NCI-H1694 (cell line): ENCODE measurements at regions not wholly inside any gene's neighbourhood (a gene's known extent, or its start where the extent isn't known, plus 50 kb on each side); places are given as distances from the start of the nearest gene placed in this dataset.

Source experiments
- DNase-seq: peaks from one replicate; lab custom pipeline; 2025; lab: John Stamatoyannopoulos, UW

DNA sequence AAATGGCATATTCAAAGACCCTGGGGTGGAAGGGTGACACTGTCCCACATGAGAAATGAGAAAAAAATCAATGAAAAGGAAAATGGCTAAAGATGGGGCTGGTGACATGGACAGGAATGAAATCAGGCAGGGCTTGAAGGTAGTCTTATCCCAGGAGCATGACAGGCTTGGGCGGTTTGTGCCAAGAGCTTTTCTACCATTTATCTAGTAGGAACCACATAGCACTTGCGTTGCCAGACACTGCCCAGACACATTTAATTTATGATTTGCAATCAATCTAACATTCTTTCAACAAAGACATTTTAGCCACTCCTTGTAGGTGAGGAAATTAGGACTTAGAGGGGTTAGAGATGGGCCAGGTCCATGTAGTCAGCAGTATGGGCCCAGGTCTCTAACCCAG lies 106.6 kb upstream of the NR2F2 start:
- DNase-seq, result no peak

DNA sequence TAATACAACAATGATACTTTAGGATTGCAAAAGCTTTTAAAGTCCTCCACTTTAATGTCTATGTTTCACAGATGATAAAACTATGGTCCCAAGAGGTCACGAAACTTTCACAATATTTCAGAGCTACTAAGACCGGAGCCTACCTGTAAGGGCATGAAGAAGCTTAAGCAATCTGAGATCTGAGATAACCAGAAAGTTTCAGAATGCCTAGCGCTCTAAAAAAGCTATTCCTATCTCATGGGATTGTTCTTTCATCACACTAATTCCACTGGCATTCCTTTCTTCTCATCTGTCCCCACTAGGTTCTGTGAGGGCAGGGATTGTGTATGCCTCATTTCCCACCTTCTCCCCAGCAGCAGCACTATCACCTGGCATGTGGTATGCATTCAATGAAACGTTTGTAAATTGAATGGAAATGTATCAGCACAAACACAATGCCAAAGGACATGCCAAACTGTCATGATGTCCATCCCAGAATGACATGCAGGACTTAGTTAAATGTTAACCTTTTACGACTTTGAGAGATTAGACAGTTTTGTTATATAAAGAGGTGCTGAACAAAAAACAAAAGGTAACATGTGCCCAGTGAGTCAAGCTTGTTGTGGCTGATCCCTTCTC lies 104.7 kb upstream of the NR2F2 start:
- no peak for DNase-seq

DNA sequence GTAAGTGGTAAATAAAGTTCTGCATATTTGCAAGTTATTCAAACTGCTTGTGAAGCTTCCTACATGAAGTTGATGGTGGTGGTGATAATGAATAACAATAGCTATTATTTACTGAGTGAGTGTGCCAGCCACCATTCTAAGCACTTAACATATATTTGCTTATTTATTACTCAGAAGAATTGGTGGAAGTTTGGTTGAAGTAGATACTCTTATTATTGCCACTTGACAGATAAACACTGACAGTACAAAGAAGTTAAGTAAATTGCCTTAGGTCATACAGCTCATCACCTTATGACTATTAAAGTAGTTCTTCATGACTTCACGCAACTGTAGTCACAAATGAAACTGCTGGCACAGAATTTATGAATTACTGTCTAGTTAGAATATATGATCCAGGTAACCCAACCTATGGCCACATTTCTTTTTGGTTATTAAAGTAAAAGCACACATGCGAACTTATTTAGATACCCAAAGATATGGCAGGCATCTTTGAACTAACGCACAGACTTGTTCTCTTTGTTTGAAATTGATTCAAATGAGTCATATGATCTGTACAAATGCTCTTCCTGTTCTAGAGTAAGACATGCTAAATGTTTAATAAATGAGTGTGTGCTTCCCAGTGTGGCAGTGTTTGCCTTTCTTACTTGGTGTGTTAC lies 99.8 kb upstream of the NR2F2 start:
- DNase-seq, result no peak

DNA sequence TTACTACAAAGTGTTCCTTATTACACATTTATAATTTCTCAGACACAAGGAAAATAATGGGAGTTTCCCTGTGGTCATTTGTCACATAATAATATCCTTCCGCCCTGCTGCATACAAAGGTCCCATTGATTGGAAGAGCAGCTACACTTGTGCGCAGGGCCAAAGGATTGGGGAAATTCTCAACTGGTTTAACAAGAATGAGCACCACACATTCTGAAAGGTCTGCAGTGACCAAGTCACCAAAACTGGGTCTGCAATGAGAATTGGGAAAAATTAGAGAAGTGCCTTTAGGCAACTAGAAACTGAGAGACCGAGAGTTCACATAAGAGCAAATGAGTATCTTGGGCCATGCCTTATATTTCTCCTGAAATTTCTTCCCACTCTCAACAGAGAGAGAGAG lies 98.2 kb upstream of the NR2F2 start:
- DNase-seq, result no peak

DNA sequence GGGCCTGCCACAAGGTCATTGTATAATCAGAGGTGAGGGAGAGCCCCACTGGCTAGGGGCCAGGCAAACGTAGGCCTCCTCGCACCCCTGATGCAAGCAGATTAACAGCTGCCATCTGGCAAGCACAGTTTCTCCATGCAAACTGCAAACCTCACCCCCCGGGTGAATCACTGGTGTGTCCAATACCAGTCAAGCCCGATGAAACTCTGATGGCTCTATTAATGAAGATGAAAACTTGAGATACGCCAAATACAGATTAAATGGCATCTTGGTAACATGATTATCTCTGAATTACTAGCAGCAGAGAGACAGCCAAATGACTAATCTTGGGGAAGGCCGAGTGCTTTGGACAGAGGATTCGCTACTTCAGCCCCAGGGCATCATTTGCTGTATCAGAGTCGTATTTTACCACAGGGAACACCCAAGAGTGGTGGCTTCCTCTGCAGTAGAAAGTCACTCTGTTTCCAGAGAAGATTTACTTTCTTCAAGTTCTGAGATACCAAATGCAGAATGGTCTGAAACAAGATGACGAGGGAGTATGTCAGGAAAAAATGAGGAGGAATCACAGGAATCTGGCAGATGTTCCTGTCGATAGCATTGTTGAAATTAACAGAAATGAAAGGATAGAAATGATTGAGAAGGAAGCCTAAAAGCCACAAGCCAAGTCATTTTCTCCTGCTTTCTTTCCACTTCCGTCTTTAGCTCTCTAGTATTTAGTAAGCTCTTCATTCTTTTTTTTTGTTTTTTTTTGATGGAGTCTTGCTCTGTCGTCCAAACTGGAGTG lies 96.2 kb upstream of the NR2F2 start:
- no peak for DNase-seq

DNA sequence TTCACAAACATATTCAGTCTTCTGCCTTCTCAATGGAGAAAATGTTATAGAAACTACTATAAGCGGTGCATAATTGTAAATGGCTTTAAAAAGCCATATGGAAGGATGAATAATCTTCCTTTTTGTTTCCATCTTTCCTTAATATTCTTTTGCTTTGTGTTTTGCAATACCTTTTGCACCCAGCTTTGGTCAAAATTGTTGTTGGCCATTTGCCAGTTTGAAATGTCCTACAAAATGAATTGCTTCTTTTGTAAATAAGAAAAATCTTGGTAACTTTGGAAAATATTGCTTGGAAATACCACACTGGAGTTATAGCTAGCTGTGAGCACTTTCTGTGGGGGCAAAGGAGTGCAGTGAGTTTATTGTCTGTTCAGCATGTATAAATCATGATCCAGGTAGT lies 93.5 kb upstream of the NR2F2 start:
- no peak for DNase-seq

DNA sequence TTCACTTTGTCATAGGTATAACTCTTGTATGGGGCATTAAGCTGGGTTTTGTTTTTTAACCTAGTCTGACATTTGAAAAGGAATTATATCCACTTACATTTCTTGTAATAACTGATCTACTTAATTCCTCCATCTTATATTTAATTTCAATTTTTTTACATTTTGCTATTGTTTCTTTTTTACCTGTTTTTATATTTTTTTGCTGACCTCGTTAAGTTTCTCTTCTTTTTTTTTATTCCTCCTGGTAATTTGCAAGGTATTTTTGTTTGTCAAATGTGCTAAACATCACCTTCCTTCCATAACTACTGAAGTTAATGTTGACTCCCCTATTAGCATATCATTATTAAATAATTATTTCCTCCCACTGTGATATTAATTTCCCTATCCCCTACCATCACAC lies 87.7 kb upstream of the NR2F2 start:
- DNase-seq, result no peak

DNA sequence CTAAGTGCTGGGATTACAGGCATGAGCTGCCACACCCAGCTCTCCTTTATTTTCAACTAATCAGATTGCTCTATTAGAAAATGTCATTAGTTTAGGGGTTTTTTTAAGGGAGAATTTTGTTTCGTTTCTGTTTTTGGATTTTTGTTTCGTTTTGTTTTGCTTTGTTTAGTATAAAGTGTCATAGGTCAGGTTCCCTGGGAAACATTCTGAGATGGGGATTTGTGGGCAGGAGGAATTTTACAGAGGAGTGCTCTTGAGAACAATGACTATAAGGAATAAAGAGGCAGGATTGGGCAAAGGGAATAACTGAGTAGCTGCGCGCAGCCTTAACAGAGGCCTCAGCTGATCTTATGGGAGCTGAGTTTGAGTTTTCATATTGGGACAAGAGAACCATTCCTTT lies 86.8 kb upstream of the NR2F2 start:
- no peak for DNase-seq

DNA sequence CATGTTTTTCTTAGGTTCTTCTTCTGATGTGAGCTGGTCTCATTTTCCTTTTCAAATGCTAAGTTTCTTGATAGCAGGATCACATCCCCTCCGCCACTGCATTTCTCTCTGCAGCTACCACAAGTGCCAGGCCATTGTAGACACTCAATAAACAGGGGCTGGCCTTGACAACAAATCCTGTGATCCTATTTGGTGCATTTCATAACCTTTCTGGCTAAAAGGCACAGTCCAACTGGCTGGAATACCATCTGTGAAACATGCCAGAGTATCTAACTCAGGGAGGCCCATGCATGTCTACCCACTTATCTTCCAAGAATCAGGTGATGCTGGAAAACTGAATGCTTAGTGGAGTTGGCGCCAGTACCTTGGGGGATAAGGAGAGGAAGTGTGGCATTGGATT lies 85.2 kb upstream of the NR2F2 start:
- DNase-seq, result no peak

DNA sequence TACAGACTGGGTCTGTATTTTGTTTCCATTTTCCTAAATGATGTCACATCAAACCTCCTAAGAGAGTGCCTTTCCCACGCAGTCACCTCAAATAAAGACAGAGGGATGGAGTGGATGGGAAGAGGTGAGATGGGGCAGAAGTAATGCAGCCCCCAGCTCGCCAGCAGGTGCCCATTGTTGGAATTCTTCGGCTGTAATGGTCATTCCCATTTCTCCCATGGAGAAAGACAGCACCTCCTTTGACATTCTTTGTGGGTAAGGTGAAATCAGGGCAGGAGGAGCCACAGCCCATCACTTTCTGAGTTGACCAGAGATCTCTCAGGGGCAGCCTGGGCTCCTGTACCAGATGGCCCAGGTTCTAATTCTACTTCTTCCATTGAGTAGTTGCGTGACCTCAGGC lies 84.4 kb upstream of the NR2F2 start:
- no peak for DNase-seq

DNA sequence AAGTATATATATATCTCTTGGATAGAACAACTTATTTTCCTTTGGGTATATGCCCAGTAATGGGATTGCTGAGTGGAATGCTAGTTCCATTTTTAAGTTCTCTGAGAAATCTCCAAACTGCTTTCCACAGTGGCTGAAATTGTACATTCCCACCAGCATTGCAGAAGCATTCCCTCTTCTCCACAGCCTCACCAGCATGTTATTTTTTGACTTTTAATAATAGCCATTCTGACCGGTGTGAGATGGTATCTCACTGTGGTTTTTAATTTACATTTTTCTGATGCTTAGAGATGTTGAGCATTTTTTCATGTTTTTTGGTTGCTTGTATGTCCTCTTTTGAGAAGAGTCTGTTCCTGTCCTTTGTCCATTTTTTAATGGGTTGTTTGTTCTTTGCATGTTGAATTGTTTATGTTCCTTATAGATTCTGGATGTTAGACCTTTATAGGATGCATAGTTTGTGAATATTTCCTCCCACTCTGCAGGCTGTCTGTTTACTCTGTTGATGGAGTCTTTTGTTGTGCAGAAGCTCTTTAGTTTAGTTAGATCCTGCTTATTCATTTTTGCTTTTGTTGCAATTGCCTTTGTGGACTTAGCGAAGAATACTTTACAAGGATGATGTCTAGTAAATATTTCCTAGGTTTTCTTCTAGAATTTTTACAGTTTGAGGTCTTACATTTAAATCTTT lies 82.7 kb upstream of the NR2F2 start:
- no peak for DNase-seq

DNA sequence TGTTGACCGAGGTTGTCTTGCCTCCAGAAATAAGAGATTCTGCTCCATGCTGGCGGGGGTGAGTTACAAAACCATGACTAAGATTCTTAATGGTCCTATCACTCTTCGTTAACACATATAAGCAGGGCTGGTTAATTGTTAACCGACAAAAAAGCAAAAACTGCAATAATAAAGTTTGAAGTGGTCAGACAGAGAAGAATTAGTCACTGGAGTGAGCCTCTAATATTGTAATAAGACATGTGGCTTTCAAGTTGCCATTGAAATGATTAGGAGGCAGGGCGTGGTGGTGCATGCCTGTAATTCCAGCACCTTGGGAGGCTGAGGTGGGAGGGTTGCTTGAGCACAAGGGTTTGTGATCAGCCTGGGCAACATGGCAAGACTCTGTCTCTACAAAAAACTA lies 78.4 kb upstream of the NR2F2 start:
- no peak for DNase-seq

DNA sequence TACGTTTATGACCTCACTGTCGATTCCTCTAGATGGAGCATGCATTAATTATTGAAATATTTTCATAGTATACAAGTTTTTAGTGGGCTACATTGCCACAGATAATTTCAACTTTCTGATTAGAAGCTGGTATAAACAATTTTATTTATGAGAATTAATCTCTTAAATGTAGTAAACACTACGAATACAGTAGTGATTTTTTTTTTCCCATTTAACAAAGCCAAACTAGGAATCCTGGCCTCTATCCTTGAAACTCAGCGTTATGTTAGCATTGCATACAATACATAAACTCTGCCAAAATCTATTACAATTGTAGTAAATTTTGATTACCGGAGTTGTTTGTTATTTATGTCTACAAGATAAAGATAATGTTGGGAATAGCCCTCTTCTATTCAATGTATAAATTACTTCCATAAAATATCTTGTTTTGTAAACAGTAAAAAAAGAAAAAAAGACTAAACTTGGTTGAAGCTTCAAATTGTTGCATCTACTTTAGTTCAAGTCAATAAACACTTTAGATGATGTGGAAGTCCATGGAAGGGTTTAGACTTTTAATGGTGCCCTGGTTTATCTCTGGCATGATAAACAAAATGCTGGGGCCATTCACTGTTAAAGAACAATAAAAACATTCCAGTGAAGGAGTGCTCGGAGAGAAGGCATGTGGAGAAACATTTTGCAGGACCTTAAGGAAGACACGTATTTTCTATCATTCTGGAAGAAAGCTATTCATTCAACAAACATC lies 77.3 kb upstream of the NR2F2 start:
- DNase-seq, result no peak

DNA sequence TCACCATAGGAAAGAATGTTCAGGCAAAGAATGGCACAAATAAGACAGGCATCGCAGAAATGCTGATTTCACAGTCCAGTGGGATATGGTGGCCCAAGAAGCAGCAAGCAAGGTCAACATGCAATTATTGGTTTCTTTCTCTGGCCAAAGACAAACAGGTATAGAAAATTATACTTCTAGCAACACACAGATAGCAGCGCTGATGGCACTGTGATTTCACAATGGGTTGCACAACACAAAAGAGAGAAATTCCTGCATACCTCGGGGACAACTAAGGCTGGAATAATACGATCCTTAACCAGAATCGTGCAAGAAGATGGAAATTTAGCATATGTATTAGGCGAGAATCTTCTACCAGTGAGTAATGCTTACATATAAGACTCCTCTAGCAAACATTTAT lies 76.3 kb upstream of the NR2F2 start:
- DNase-seq, result no peak

DNA sequence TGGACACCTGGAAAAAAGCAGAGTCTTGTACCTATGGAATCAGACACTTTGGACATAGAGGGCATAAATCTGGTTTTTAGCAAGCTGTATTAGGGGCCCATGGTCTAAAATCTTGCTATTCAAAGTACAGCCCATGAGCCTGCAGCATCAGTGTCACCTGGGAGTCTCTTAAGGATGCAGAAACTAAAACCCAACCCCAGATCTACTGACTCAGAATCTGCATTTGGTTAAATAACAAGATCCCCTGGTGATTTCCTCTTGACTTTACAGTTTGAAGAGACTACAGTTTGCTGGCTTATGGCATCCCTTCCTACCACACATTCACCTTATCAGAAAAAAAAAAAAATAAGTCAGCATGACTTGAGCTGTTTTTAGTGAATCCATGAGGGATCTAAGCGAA lies 74.9 kb upstream of the NR2F2 start:
- no peak for DNase-seq

DNA sequence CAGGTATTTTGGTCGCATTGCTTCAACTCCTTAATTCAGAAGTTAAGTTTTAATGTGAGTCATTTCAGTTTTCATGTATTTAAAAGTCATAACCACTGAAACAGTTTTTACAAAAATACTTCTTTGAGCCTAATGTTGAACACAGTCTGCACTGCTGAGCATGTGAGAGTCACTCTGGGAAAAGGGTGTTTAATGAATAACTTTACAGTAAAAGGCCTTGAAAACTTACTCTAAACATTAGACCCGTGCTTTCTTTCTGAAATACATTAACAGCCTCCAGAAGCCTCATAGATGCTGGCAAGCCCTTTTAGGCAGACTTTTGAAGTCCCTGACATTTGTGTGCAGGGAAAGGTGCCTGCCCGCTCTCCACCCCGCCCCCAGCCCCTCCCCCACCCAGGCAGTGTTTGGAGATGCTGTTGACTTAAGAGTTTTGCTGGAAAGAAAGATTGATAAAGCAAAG lies 68.9 kb upstream of the NR2F2 start:
- DNase-seq, result no peak

DNA sequence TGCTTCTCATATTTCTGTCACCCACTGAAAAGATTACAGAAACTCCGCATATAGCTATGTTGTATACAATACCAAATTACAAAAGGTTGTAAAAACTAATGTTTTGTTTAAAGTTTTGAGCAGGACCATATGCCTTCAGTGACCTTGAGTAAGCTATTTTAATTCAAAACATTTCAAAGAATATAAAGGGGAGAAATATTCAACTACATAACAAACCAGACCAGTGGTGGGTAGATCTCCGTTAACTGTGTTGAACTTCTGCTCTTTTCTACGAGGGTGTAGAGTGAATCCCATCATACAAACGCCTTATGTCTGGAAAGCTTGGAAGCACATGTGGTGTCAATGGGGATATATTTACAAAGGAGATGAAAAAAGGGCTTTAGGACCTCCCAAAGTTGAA lies 68.4 kb upstream of the NR2F2 start:
- no peak for DNase-seq

DNA sequence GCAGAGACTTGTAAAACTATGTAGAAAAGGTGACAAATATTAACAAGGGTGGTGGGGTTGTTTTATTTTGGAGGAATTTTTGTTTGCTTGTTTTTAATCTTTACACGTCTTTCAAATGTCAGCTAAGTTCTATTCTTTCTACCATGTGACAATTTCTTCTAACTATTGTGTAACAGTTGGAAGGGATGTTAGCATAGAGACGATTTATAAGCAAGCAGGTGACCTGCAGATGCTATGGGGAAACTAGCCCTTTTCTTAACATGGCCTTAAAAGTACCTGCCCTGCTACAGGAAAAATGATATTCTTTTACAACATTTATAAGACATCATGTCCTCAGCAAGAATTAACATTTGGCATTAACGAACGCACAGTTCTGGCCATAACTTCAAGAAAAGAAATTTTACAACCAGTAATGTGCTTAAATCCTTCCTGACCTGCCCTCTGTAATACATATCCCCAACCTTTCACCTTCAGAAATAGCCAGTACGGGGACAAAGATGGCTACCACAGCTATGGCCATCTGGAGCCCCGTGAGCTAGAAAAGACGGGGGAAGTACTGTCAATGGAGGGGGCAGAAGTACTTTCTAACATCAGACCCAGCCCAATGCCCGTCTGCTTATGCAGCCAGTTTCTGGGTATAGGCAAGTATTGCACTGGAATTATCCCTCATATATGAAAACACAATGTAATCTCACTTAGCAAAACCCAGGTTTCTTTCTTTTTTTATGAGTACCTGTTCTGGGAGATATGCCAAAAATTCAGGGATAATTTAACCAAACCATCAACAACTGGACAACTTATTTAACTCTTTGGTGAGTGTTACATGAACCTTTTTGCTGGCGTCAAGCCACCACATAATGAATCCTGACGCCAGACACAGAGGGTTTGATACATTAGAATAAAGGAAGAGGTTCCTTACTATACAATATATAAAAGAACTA lies 67.7 kb upstream of the NR2F2 start:
- no peak for DNase-seq

DNA sequence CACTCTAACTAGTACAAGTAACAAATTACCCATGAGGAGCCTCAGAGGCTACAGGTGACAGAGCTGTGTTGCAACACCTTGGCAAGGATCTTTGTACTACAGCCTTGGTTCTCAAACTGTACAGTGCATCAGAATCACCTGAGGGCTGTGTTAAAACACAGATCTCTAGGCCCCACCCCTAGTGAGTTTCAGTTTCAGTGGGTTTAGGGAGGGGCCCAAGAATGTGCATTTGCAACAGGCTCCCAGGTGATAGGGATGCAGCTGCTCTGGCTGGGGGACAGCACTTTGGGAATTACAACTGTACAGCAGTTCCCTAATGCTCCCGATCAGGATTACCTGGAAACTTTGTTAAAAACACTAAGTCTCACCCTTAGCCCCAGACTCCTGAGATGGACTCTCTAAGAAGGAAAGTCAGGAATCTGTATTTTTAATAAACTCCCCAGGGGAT lies 66.1 kb upstream of the NR2F2 start:
- DNase-seq, result no peak

DNA sequence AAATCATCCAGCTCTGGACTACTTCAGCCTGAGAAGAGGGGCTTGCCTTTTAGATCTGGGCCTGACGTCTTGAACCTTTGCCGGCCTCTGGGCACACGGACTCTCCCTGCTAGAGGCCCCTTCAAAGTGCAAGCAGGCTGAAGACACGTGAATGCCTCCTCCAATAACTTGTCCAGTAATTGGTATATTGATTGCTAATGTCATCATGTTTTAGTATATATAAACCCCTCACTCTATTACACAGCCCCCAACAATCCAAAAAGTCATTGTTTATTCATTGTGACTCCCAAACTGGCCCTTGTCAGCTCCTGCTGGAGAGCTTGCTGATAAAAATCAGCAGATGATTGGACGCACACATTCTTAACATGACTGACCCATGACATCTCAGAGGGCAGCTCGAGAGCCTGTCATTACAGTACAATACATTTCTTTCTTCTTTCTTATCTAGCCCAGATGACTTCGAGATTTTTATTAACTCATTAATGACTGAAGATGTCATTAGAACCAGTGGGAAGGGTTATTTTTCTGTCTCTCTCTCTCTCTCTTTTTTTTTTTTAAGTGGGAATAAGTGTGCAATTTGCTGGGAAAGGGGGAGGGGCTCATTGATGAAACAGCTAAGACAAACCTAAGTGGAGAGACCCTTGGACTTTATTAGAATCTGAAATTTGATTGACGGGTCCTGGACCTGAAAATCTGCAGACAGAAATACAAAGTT lies 65.5 kb upstream of the NR2F2 start:
- no peak for DNase-seq
